GM19035 (cell line): ENCODE measurements at regions not wholly inside any gene's neighbourhood (a gene's known extent, or its start where the extent isn't known, plus 50 kb on each side); places are given as distances from the start of the nearest gene placed in this dataset.

Source experiments
- ATAC-seq: cut with Tn5 transposase; IDR thresholded peaks from one replicate; pipeline ENCODE4 v1.9.1; 2021; ENCODE audit not compliant: unreplicated experiment

GRCh38 chr10:35720366-35720765 lies 78.3 kb upstream of the FZD8 start:
- no peak for ATAC-seq

- ATAC-seq = no peak
Measured at GRCh38 chr10:35716776-35717175, 74.7 kb upstream of the FZD8 start.

GRCh38 chr10:35712486-35712885 lies 70.4 kb upstream of the FZD8 start:
- no peak for ATAC-seq

GRCh38 chr10:35711615-35712411 lies 69.7 kb upstream of the FZD8 start:
- no peak for ATAC-seq

- ATAC-seq = no peak
Measured at GRCh38 chr10:35707642-35708425, 65.7 kb upstream of the FZD8 start.

GRCh38 chr10:35706959-35707358 lies 64.9 kb upstream of the FZD8 start:
- ATAC-seq = no peak

- ATAC-seq = no peak
Measured at GRCh38 chr10:35705671-35706070, 63.6 kb upstream of the FZD8 start.

- ATAC-seq = no peak
Measured at GRCh38 chr10:35705051-35705450, 63.0 kb upstream of the FZD8 start.

GRCh38 chr10:35704401-35704800 lies 62.3 kb upstream of the FZD8 start:
- ATAC-seq = no peak

- no peak for ATAC-seq
Measured at GRCh38 chr10:35700487-35700882, 58.4 kb upstream of the FZD8 start.

GRCh38 chr10:35699848-35700486 lies 57.9 kb upstream of the FZD8 start:
- ATAC-seq = no peak

- ATAC-seq = no peak
Measured at GRCh38 chr10:35696392-35697287, 54.5 kb upstream of the FZD8 start.

- ATAC-seq = no peak
Measured at GRCh38 chr10:35693800-35694199, 51.7 kb upstream of the FZD8 start.
